OCI-LY3 (cell line): ENCODE measurements at regions not wholly inside any gene's neighbourhood (a gene's known extent, or its start where the extent isn't known, plus 50 kb on each side); places are given as distances from the start of the nearest gene placed in this dataset.

Source experiments
- H2AFZ ChIP-seq: fragments of 200-600, 300-600 bp; shearing (Covaris generic); 2 replicates; pipeline ENCODE4 v1.6.0; 2014; ENCODE audit warnings: antibody characterized with exemption, low read depth, low read length
- H3K27ac ChIP-seq: fragments of 200-600, 300-600 bp; sonication (generic); 2 replicates; pipeline ENCODE4 v1.5.1; 2014; ENCODE audit warnings: mild to moderate bottlenecking, low read length, moderate library complexity, mixed read lengths
- H3K27me3 ChIP-seq: fragments of 200-600, 300-600 bp; sonication (generic); 2 replicates; pipeline ENCODE4 v1.6.1; 2014; ENCODE audit warnings: low read depth, low read length, mixed read lengths
- H3K36me3 ChIP-seq: fragments of 200-600, 300-600 bp; sonication (generic); replicated peaks from 2 replicates; pipeline ENCODE3; 2014; ENCODE audit warnings: low read depth, low read length, mixed read lengths
- H3K4me1 ChIP-seq: fragments of 300-600, 200-600 bp; sonication (generic); 2 replicates; pipeline ENCODE4 v1.6.1; 2014; ENCODE audit warnings: low read length, mixed read lengths
- H3K4me2 ChIP-seq: fragments of 200-600, 300-600 bp; sonication (generic); 2 replicates; pipeline ENCODE4 v1.6.1; 2014; ENCODE audit warnings: low read length, mixed read lengths
- H3K4me3 ChIP-seq: fragments of 300-600, 200-600 bp; sonication (generic); 2 replicates; pipeline ENCODE4 v1.5.1; 2014; ENCODE audit warnings: antibody characterized with exemption, mild to moderate bottlenecking, low read length, moderate library complexity
- H3K79me2 ChIP-seq: fragments of 300-600, 200-600 bp; shearing (Covaris generic); 2 replicates; pipeline ENCODE4 v1.6.1; 2014; ENCODE audit warnings: mild to moderate bottlenecking, low read length, mixed read lengths
- H3K9ac ChIP-seq: fragments of 300-600, 200-600 bp; shearing (Covaris generic); 2 replicates; pipeline ENCODE4 v1.6.0; 2014; ENCODE audit warnings: mild to moderate bottlenecking, low read length, moderate library complexity
- H3K9me3 ChIP-seq: fragments of 200-600, 300-600 bp; shearing (Covaris generic); 2 replicates; pipeline ENCODE4 v1.6.1; 2014; ENCODE audit warnings: low read length, mixed read lengths; ENCODE audit not compliant: insufficient read depth
- H4K20me1 ChIP-seq: fragments of 200-600, 300-600 bp; sonication (generic); 2 replicates; pipeline ENCODE4 v1.6.1; 2016; ENCODE audit warnings: low read length, mixed read lengths; ENCODE audit not compliant: insufficient read depth
- EZH2phosphoT487 ChIP-seq: fragments of 200-600 bp; shearing (Covaris generic); IDR thresholded peaks from 2 replicates; pipeline ENCODE4 v1.6.1; 2018; ENCODE audit warnings: antibody characterized with exemption, mixed run types, low read depth
- TF ChIP-seq, protein P1 (sequence below): fragments of 200-600, 300-600 bp; sonication (generic); IDR thresholded peaks from 2 replicates; pipeline ENCODE4 v1.5.1; 2014; ENCODE audit warnings: antibody characterized with exemption, low read length, low read depth

DNA sequence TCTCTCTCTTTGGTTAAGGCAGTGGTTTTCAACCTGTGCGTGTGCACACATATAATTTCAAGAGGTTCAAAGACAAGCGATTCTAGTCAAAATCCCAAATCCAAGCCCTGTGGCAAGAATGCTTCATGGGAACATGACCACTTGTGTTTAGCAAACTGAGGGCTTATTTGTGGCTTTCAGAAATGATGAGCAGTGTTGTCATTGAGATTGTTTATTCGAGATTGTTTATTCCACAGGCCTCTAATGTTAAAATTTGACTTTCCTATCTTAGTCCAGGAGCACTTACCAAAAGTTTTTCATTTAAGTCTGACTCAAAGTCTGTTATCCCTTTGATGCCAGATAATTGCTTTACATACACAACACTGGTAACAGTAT is 111.1 kb upstream of the ELL2 start:
- Histone ChIP-seq H3K27ac (no peak overlapping the region), H3K36me3 (no peaks in the 10 kb centered on the region), H2AFZ (no peak overlapping the region), H3K79me2 (no peaks in the 10 kb centered on the region), H3K4me1 (peaks cover 6% of the 10 kb centered on the region), H3K9ac (no peak overlapping the region), H3K4me3 (no peak overlapping the region), H4K20me1 (no peaks in the 10 kb centered on the region), H3K27me3 (no peaks in the 10 kb centered on the region), H3K4me2 (no peak overlapping the region), H3K9me3 (no peaks in the 10 kb centered on the region)
- no peak for TF ChIP-seq EZH2phosphoT487
- TF ChIP-seq, protein P1, sequence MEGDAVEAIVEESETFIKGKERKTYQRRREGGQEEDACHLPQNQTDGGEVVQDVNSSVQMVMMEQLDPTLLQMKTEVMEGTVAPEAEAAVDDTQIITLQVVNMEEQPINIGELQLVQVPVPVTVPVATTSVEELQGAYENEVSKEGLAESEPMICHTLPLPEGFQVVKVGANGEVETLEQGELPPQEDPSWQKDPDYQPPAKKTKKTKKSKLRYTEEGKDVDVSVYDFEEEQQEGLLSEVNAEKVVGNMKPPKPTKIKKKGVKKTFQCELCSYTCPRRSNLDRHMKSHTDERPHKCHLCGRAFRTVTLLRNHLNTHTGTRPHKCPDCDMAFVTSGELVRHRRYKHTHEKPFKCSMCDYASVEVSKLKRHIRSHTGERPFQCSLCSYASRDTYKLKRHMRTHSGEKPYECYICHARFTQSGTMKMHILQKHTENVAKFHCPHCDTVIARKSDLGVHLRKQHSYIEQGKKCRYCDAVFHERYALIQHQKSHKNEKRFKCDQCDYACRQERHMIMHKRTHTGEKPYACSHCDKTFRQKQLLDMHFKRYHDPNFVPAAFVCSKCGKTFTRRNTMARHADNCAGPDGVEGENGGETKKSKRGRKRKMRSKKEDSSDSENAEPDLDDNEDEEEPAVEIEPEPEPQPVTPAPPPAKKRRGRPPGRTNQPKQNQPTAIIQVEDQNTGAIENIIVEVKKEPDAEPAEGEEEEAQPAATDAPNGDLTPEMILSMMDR: no peak

DNA sequence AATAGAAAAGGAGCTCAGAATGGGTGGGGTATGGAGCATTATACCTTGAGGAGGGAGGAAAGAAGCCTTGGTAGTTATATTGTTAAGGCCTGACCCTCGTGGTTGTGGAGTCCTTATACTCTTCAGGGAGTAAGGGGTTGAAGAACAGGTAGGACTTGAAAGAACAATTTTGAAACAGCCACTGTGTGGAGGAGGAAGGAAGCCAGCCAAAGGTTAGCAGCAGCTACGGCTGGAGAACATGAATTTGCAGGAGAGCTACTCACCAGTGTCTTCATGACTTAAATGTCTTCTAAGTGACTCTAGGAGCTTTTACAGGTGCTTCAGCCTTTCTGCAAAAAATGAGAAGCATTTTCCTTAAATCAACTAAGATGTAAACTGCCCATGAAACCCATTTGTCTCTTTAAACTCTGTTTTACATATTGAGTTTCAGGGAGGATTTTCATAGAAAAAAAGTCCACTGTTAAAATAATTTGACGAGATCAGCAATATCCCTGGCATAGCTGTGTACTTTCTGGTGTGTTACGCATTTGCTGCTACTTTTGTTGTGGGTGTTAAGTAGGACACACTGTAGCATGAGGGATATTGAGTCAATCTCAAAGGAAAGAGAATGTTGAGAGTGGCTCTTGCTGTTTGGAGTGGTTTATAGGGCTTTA is 110.6 kb upstream of the ELL2 start:
- Histone ChIP-seq H3K9me3 (no peaks in the 10 kb centered on the region), H3K27ac (no peak overlapping the region), H3K4me2 (no peak overlapping the region)

DNA sequence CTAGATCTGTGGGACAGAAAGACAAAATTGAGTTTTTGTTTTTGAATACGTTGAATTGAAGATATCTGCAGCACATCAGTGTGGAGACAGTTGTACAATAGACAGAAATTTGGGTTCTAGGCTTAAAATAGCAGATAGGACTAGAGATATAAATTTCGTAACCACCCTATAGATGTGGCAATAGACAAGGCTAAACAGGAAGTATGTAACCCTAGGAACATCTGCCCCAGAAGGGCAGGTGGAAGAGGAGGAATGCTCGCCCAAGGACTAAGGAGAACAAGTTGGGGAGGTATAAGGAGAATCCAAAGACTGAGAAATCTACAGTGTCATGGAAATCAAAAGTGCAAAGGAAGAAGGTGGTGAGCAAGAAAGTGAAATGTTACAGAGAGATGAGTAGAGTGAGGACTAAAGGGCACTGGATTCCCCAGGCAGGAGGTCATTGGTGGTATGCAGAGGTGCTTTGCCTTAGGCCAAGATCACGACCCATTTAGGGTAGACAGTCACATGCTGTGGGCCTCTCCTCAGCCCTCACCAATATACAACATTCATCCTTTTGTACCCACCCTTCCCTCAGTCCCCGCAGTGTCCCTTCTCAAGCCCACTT is 109.1 kb upstream of the ELL2 start:
- H3K27me3 ChIP-seq: no peaks in the 10 kb centered on the region
- no peak overlapping the region for H3K27ac ChIP-seq
- H3K9me3 ChIP-seq: no peaks in the 10 kb centered on the region
- H3K79me2 ChIP-seq: no peaks in the 10 kb centered on the region
- H3K9ac ChIP-seq: no peak overlapping the region
- H3K4me2 ChIP-seq: no peak overlapping the region
- H2AFZ ChIP-seq: no peak overlapping the region
- no peaks in the 10 kb centered on the region for H3K36me3 ChIP-seq
- H4K20me1 ChIP-seq: no peaks in the 10 kb centered on the region
- TF ChIP-seq EZH2phosphoT487: no peak
- TF ChIP-seq, protein P1: no peak
- peaks cover 1% of the 10 kb centered on the region for H3K4me1 ChIP-seq
- no peak overlapping the region for H3K4me3 ChIP-seq

More for the DNA sequence above, 110.6 kb upstream of the ELL2 start:
- no peak overlapping the region for H3K4me3 ChIP-seq
- H3K36me3 ChIP-seq: no peaks in the 10 kb centered on the region
- TF ChIP-seq EZH2phosphoT487: no peak
- no peaks in the 10 kb centered on the region for H3K27me3 ChIP-seq
- no peaks in the 10 kb centered on the region for H4K20me1 ChIP-seq
- no peak overlapping the region for H3K9ac ChIP-seq
- H2AFZ ChIP-seq: no peak overlapping the region
- H3K79me2 ChIP-seq: no peaks in the 10 kb centered on the region
- peaks cover 6% of the 10 kb centered on the region for H3K4me1 ChIP-seq

DNA sequence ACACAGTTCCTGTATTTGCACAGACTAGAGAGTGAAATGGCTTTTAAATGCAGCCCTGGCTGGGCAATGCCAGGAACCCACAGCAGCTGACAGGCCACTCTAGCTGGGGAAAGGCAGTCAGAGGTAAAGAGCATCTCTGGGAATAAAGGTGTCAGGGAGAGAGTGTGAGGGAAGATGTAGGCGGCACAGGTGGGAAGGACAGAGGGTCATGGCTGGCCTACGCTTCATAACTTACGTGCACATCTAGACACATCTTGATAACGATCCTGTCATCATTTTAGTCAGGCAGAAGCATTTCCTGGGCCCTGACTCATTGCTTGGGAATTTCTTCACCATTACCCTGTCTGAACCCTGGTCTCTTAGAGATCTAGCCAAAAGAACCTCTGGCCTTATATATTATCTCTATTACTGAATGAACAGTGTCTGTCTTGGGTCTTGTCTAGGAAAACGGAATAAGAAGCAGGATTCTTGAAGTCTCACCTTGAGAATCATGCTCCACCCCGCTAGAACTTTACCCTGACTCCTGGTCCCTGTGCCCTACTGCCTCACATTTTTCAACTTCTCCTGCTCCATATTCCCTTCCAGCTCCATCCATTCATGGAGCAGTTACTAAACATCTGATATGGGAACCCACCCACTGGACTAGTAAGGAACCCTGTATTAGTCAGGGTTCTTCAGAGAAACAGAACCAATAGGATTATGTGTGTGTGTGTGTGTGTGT is 106.4 kb upstream of the ELL2 start:
- Histone ChIP-seq H3K9ac (no peak overlapping the region), H3K27ac (no peak overlapping the region), H2AFZ (no peak overlapping the region), H3K36me3 (no peaks in the 10 kb centered on the region), H4K20me1 (no peaks in the 10 kb centered on the region), H3K4me3 (no peak overlapping the region), H3K4me1 (no peaks in the 10 kb centered on the region), H3K27me3 (no peaks in the 10 kb centered on the region), H3K4me2 (no peak overlapping the region), H3K79me2 (no peaks in the 10 kb centered on the region), H3K9me3 (no peaks in the 10 kb centered on the region)
- TF ChIP-seq EZH2phosphoT487: no peak
- TF ChIP-seq, protein P1: no peak
